COLO668 (cell line): ENCODE measurements at regions not wholly inside any gene's neighbourhood (a gene's known extent, or its start where the extent isn't known, plus 50 kb on each side); places are given as distances from the start of the nearest gene placed in this dataset.

Experiments
- DNase-seq: peaks from one replicate; lab custom pipeline; 2025; ENCODE audit not compliant: unreplicated experiment; lab: John Stamatoyannopoulos, UW

- no peak for DNase-seq
Measured at GRCh38 chr6:12381587-12381986, 91.4 kb downstream of the EDN1 start.

DNA sequence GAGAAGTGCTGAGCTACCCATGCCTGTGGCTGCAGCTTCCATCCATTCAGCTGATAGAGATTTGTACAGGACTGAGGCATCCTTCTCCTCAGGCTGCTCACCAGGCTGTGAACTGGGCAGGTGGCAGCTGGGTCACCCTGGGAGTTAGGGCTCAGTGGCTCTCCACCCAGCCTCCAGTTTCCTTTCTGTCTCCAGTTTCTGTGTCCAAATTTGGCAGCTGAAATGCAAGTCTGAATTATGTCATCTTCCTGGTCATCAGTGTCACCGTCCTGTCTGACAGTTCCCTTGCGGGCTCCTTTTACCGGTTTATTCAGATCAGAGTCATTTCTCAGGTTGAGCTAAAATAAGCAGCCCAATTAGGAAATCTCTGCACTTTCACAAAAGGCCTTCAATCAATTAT, 93.3 kb downstream of the EDN1 start:
- no peak for DNase-seq

DNA sequence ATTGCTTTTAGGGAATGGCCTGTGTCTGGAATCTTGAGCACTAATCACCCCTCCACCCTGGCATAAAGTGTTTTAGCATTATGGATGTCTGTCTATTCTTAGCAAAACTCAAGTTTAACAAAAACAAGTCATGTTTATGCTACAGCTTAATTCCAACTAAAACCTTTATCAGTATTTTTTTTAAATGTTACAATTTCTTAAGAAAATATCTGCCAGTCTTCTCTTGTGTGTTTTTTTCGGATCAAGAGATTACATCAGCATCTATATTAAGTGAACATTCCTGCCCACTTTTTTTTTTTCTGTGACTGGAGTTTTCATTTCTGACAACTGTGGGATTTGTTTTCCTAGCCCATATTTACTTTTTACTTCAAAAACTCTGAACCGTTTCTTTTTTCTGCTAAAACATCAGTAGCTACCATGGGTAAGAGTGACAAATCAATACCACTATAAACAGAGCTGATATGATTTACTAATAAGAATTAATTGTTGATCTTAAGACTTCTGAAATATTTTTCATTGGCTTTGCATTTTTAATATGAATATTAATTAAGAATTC, 94.3 kb downstream of the EDN1 start:
- DNase-seq = no peak

GRCh38 chr6:12385316-12385715, 95.2 kb downstream of the EDN1 start:
- no peak for DNase-seq

DNA sequence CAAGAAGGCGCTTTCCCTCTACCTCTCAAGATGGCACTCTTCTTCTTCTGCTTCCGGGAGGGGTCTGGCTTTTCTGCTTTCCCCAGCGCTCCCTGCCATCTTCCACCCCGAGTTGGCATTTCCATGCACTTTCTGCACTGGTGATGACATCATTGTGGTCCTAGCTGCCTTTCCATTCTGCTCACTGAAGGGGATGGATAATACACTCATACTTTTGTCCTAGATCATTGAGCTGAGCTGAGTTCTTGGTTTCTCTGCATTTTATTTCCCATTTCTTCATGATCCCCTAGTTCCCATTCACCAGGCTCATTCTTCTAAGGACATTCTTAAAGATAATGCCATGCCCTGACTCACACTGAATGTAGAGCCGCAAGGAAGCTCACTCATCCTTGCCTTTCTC, 96.7 kb downstream of the EDN1 start:
- no peak for DNase-seq

DNA sequence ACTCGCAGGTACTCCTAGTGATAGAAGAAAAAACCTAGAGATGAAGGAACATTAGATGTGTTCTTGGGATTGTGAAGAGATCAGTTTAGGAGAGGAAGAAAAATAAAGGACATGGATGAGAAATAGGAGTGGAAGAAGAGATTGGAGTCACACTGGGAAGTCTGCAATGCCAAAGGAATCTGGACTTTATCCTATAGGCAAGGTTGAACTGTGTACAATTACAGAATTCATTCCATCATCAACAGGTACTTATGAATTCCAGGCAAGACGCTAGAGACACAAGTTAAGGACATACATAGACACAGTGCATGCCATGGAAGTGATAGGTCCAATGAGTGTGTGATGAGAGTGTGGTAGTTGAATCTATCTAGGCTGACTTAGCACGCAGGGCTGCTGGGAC, 101.3 kb downstream of the EDN1 start:
- DNase-seq = no peak

- no peak for DNase-seq
Measured at GRCh38 chr6:12392490-12392889, 102.3 kb downstream of the EDN1 start.

GRCh38 chr6:12393100-12393499, 102.9 kb downstream of the EDN1 start:
- DNase-seq = no peak

DNA sequence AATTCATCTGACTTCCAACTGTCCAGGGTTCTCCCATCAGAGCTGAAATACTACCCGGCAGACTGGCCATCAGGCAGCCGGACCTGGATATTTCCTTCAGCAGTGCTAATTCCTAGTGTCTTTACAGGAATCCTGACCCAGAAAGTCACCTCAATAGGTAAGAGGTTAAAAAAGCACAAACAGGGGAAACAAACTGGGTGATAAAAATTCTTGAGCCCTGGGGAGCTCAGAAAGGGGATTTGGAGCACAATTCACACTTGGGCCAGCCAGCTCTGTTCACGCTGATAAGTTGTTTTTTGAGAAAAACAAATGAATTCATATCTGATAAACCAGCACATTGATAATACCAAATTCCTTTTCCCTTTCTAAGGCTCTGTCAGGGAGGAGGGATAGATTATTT, 104.0 kb downstream of the EDN1 start:
- no peak for DNase-seq

- DNase-seq = no peak
Measured at GRCh38 chr6:12395898-12396297, 105.7 kb downstream of the EDN1 start.

DNA sequence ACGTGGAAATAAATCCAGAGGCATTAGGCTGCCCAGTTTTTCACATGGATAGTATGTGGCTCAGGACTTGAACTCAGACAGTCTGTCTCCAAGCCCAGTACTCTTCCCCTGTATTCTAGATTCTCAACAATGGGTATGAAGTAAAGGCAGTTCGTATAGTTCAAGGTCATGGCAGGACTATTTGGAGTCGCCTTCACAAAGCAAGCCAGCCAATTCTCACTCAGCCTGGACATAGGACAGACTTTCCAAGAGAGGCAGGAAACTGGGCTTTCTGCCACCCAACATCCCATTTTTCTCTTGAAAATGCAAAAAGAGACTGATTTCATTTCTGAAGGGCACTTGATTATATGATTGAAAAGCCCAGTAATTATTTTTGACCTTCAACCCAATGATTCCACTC, 111.0 kb downstream of the EDN1 start:
- DNase-seq = no peak

GRCh38 chr6:12403201-12403826, 113.2 kb downstream of the EDN1 start:
- no peak for DNase-seq

DNA sequence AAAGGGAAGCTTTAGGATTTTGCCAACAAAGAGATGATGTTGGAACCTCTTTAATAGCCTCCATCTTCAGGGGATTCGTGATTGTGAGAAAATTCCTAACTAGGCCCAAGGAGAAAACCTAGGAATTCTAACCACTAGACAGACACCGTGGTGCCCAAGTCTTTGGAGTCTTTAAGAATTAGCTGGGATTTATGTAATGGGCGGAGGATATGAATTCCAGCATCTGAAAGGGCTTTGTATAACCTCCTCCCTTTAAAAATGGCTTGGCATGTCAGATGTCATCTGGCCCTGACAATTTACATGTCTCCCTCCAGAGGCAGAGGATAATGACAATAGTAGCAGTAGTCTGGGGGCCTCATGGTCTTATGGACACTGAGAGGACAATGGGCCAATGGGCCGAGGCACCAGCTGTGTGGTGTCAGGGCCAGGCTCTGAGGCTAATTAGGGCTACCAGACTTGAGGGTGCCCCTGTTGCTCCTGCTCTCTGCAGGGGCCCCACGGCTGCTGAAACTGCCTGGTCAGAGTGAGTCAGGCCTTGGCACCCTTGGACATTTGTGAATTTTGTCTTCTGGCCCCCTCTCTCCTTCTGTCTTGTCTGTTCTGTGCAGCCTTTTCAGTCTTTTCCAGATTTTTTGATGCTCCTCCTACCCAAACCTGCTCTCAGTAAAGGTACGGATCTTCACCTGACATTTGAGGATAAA, 113.9 kb downstream of the EDN1 start:
- no peak for DNase-seq

GRCh38 chr6:12404651-12405050, 114.5 kb downstream of the EDN1 start:
- no peak for DNase-seq

DNA sequence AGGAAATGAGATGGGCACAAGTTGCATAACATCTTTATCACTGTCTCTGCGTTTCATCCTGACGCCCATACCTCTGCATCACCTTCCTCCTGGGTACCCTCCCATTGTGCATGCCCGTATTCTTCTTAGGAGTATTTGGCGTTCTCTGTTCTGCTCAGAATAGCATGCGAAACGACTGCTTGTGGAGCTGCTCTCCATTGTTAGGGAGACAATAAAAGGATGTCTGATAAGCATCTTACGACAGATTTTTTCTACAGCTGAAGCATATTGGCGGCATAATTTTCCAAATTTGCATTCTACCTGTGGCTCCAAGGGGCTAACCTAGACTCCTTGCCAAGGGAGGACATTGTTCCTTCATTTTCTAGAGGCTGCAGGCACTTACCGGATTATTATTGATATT, 118.6 kb downstream of the EDN1 start:
- no peak for DNase-seq

DNA sequence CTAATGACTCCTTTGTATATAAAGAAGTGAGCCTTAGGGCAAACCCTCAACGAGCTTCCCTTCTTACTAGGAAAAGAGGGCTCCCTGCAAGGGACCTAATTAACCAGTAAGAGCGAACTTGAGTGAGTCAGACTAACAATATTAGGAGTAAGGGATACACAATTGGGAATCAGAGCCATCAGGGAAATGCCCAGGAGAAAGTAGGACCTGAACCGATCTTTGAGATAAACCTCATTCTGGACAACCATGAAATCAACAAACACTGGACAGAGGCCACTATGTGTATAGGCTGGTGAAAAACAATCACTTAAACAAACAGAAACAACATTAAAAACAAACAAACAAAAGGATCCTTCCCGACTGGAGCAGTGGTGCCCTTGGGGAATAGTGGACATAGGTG, 120.8 kb downstream of the EDN1 start:
- DNase-seq = no peak

GRCh38 chr6:12414096-12414675, 124.0 kb downstream of the EDN1 start:
- DNase-seq = no peak

GRCh38 chr6:12415980-12416598, 125.9 kb downstream of the EDN1 start:
- no peak for DNase-seq

- DNase-seq = no peak
Measured at GRCh38 chr6:12417191-12417590, 127.0 kb downstream of the EDN1 start.

DNA sequence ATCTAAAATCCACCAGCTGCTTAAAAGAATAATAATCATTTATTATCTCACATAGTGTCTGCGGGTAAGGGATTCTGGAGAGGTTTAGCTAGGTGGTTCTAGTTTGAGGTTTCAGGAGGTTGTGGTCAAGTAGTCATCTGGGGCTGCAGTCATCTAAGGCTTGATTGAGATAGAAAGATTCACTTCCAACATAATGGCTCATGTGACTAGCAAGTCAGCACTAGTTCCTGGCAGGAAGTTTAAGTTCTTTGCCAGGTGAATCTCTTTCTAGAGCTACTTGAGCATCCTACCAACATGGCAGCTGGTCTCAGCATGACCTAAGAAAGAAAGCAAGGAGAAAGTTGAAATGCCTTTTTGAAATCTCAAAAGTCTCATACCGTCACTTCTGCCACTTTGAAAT, 128.8 kb downstream of the EDN1 start:
- no peak for DNase-seq

GRCh38 chr6:12419631-12420272, 129.6 kb downstream of the EDN1 start:
- no peak for DNase-seq
